Ascending aorta (tissue), 2 donors: ENCODE measurements at regions not wholly inside any gene's neighbourhood (a gene's known extent, or its start where the extent isn't known, plus 50 kb on each side); places are given as distances from the start of the nearest gene placed in this dataset.
A peak's percentile ranks its signal among the peaks of the same experiment; 100 is the strongest.
"Not testable (repeated sequence)": the region's sequence is repeated elsewhere in the genome, so short reads cannot be mapped to it uniquely, and the experiment has no call there.

Experiments used
- DNase-seq, 2 donors: peaks; one replicate each; pipeline ENCODE4 v3.0.0-alpha.2; 2019; ENCODE audit warnings: low spot score in 2 of 2
- H3K27ac ChIP-seq, 2 donors: fragments of 200-600 bp; sonication (generic); one replicate each; pipeline ENCODE4 v1.5.1; 2016 to 2017; ENCODE audit warnings: mild to moderate bottlenecking in 1 of 2
- H3K27me3 ChIP-seq: fragments of 200-600 bp; sonication (generic); one replicate; pipeline ENCODE4 v1.5.1; 2017
- H3K36me3 ChIP-seq, 2 donors: fragments of 200-600 bp; sonication (generic); one replicate each; pipeline ENCODE4 v1.5.1; 2016
- H3K4me1 ChIP-seq, 2 donors: fragments of 200-600 bp; sonication (generic); one replicate each; pipeline ENCODE4 v1.5.1; 2016 to 2017; ENCODE audit warnings: mild to moderate bottlenecking in 1 of 2
- H3K4me3 ChIP-seq, 2 donors: fragments of 200-600 bp; sonication (generic); one replicate each; pipeline ENCODE4 v1.5.1; 2016 to 2017; ENCODE audit warnings: mild to moderate bottlenecking in 1 of 2
- H3K9me3 ChIP-seq, 2 donors: fragments of 200-600 bp; sonication (generic); one replicate each; pipeline ENCODE4 v1.5.1; 2016
- CTCF ChIP-seq, 3 experiments: fragments of 200-600 bp in 2 of 3; fragments of 450-650 bp in 1 of 3; sonication (generic) in 2 of 3; IDR thresholded peaks; one replicate each; pipeline ENCODE4 v1.5.1; 2016 to 2019; ENCODE audit warnings: antibody characterized with exemption in 3 of 3, mild to moderate bottlenecking in 1 of 3, moderate library complexity in 1 of 3
- intact Hi-C: fragments of 100-400 bp; cut with DNase I; formaldehyde crosslinking; loops from one replicate; pipeline ENCODE4 v1.15.1; 2023

DNA sequence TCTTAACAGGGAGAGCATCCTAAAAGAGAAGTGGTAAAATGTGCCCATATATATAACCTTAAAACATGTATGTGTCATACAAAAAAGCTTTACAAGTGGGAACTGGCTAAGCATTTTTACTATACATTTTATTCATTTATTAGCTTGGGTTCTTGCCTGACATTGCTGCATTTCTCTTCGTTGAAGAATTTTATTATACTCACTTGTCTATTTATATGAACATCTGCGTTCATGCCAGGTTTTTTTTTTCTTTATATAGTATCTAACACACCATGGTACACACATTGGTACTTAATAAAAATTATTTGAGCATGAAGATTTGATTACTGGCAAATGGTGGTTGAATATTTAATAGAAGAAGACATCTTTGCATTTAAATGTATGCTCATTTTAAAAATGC is 492.3 kb downstream of the SPATA31D1 start:
- Histone ChIP-seq H3K4me1 (no peaks in the 10 kb centered on the region), H3K4me3 (no peak overlapping the region), H3K27ac (no peak overlapping the region), H3K36me3 (no peaks in the 10 kb centered on the region), H3K9me3 (no peaks in the 10 kb centered on the region), H3K27me3 (no peaks in the 10 kb centered on the region)
- intact Hi-C loops, result no loop called here
- no peak for TF ChIP-seq CTCF (IDR thresholded peaks at IDR 0.05)
- DNase-seq, result no peak

GRCh38 chr9:82487935-82488312 is 499.4 kb downstream of the SPATA31D1 start:
- intact Hi-C loops, result no loop called here
- H3K36me3 ChIP-seq, result no peaks in the 10 kb centered on the region
- no peak for DNase-seq
- no peak overlapping the region for H3K4me3 ChIP-seq
- H3K27me3 ChIP-seq, result no peaks in the 10 kb centered on the region
- peaks cover 3 to 5% of the 10 kb centered on the region in 2 donors for H3K4me1 ChIP-seq
- no peaks in the 10 kb centered on the region for H3K9me3 ChIP-seq
- no peak for TF ChIP-seq CTCF (IDR thresholded peaks at IDR 0.05)
- no peak overlapping the region for H3K27ac ChIP-seq

DNA sequence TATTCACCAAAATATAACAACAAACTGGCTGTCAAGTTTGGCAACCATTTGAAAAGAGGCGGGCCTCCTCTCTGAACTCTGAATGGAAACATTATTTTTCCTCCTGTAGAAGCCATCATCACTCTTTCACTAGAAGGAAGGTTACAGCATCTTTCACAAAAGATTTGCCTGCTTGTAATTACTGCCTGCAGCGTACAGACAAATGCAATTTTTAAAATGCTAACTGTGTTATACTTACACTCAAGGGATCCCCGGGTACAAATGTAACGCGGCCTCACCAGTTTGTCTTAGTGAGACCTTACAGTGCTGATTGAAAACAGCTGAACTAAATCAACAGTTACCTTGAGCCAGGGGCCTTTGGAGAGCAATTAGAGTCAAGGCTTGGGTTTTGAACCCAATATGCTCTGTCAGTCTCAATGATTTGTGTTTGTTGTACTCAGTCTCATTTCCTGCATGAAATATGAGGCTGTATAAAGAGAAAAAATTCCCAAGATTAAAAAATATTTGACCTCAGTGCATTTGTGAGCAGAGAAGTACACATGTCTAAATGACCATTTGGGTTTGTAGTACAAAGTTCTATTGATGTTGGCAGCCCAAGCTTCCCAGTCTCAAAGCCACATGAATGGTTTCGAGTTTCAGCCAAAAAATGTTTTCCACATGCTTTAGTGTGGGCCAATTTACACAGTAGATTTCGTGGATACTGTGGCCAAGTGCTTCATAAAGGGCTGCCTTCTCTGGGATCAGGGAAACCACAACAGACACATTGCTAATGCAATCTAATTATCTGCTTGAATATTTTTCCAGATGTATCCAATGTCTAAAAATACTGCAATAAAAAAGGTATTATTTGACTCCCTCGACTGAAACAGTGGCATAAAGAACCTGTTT is 500.0 kb downstream of the SPATA31D1 start:
- intact Hi-C loops, result no loop called here
- H3K9me3 ChIP-seq, result no peaks in the 10 kb centered on the region
- DNase-seq, result no peak
- no peak for TF ChIP-seq CTCF (IDR thresholded peaks at IDR 0.05)
- H3K27me3 ChIP-seq, result no peaks in the 10 kb centered on the region
- H3K27ac ChIP-seq, result peak overlapping the region; percentile 45 to 48
- peak overlapping the region in 1 of 2 donors; percentile 7 for H3K4me3 ChIP-seq
- no peaks in the 10 kb centered on the region for H3K36me3 ChIP-seq
- H3K4me1 ChIP-seq, result peaks cover 3 to 5% of the 10 kb centered on the region in 2 donors

DNA sequence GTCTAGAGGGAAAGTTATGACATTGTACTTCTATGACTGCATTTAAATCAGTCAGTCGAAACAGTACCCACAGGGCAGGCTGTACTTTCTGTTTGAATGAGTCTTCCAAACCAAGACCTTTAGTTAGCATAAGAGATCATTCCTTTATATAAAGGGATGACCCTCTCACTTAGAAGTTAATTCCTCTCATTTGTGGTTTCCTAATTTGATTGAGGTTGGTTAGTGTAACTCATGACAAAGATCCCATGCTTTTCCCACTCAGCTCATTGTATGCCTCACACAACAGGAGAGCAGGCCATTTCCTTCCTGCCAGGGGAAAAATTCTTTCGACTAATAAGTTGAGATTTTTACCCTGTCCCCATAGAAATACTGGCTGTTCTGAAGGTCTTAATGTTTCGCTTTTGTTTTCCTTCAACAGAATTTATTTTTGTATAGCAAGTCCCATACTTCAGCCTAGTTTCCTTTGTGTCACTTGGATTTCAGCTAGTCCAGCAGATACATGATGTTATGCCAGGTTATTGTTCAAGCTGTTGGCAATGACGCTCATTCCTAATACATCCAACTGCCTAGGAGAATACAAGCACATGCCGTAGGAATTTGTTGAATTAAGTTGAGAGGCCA is 500.7 kb downstream of the SPATA31D1 start:
- H3K27me3 ChIP-seq, result no peaks in the 10 kb centered on the region
- peaks cover 3 to 5% of the 10 kb centered on the region in 2 donors for H3K4me1 ChIP-seq
- peak overlapping the region; percentile 45 to 48 for H3K27ac ChIP-seq

DNA sequence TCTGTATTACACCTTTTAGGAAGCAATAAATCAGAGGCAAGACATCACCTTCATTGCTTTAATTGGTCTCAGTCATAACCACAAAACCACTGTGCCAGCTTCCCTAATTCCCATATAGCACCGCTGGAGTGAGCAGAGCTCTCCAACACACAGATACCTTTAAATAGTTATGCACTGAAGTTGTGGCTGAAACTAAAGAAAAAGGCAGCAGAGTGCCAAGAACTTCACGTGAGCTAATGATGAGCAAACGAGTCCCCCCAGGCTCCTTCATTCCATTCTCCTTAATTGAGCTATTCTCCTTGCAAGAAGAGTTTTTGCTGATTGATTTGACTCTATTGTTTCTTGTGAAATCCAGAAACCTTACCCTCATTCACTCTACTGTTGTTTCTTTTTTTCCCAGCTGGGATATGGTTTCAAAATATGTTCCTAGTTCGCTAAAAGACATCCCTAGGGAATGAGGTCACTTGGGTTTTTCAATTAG is 501.5 kb downstream of the SPATA31D1 start:
- Histone ChIP-seq H3K9me3 (no peaks in the 10 kb centered on the region), H3K27ac (peak overlapping the region; percentile 45 to 48), H3K4me1 (peaks cover 3 to 5% of the 10 kb centered on the region in 2 donors), H3K27me3 (no peaks in the 10 kb centered on the region), H3K4me3 (no peak overlapping the region), H3K36me3 (no peaks in the 10 kb centered on the region)
- intact Hi-C loops, result loop anchor here (10.0 kb wide), 1 partner anchor 795 kb away; no protein-coding TSS in a partner anchor
- no peak for TF ChIP-seq CTCF (IDR thresholded peaks at IDR 0.05)
- no peak for DNase-seq

More for the DNA sequence above, 500.7 kb downstream of the SPATA31D1 start:
- intact Hi-C loops, result no loop called here
- no peaks in the 10 kb centered on the region for H3K9me3 ChIP-seq
- no peak for DNase-seq
- TF ChIP-seq CTCF (IDR thresholded peaks at IDR 0.05), result no peak
- peak overlapping the region in 1 of 2 donors; percentile 7 for H3K4me3 ChIP-seq
- H3K36me3 ChIP-seq, result no peaks in the 10 kb centered on the region

DNA sequence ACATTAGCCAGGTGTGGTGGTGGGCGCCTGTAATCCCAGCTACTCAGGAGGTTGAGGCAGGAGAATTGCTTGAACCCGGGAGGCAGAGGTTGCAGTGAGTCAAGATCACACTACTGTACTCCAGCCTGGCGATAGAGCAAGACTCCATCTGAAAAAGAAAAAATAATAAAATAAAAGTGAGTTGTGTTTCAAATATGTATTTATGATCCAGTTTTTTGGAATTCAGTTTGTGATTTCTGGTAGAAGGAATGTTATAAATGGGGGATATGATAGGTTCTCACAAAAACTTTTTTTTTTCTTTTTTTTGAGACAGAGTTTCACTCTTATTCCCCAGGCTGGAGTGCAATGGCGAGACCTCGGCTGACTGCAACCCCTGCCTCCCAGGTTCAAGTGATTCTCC is 502.2 kb downstream of the SPATA31D1 start:
- H3K4me1 ChIP-seq, result not testable (repeated sequence)
- H3K27ac ChIP-seq, result peak overlapping the region in 1 of 2 donors; percentile 45

More for the DNA sequence above, 502.2 kb downstream of the SPATA31D1 start:
- intact Hi-C loops, result loop anchor here (10.0 kb wide), 1 partner anchor 796 kb away; no protein-coding TSS in a partner anchor
- H3K4me3 ChIP-seq, H3K27me3 ChIP-seq, DNase-seq, H3K9me3 ChIP-seq, H3K36me3 ChIP-seq: not testable (repeated sequence)
